Panc1 (cell line): ENCODE measurements at regions not wholly inside any gene's neighbourhood (a gene's known extent, or its start where the extent isn't known, plus 50 kb on each side); places are given as distances from the start of the nearest gene placed in this dataset.

Source experiments
- POLR2AphosphoS5 ChIP-seq: IDR thresholded peaks from 2 replicates; pipeline ENCODE4 v1.6.1; 2012; ENCODE audit warnings: mild to moderate bottlenecking, low read depth, low read length, moderate library complexity
- REST ChIP-seq, 2 experiments: IDR thresholded peaks; 2 replicates each; pipeline ENCODE4 v1.6.1; 2011 to 2012; ENCODE audit warnings: low read depth in 2 of 2, control low read depth in 1 of 2, low read length in 1 of 2, mild to moderate bottlenecking in 1 of 2, moderate library complexity in 1 of 2; ENCODE audit not compliant: insufficient read depth in 1 of 2
- SIN3A ChIP-seq: IDR thresholded peaks from 2 replicates; pipeline ENCODE4 v1.6.1; 2012; ENCODE audit warnings: low read depth, mild to moderate bottlenecking, low read length, moderate library complexity, borderline replicate concordance; ENCODE audit not compliant: insufficient read depth
- TCF7L2 ChIP-seq: IDR thresholded peaks from 2 replicates; pipeline ENCODE4 v1.6.1; 2011; ENCODE audit warnings: mild to moderate bottlenecking, low read depth, low read length, inconsistent platforms
- TF ChIP-seq, protein P1 (sequence below): fragments of 450-650 bp; IDR thresholded peaks from 2 replicates; pipeline ENCODE4 v1.5.1; 2017; ENCODE audit warnings: mild to moderate bottlenecking

DNA sequence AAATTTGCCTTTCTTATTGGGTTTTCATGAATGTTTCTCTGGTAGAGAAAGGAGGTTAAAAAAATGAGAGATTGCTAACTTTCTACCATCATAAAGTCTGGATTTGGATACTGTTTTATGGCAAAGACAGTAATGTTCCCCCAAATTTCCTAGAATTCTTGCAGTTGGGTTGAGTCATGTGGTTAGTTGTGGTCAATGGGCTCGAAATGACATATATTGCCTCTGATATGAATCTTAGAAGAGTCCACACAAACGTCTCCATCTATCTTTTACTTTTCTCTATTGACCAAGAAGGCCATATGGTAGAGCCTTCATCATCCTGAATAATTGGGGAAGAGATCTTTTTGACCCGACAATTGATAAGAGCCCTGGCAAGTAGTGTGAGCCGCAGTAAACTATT, 119.5 kb upstream of the PMCH start:
- TF ChIP-seq, protein P1, sequence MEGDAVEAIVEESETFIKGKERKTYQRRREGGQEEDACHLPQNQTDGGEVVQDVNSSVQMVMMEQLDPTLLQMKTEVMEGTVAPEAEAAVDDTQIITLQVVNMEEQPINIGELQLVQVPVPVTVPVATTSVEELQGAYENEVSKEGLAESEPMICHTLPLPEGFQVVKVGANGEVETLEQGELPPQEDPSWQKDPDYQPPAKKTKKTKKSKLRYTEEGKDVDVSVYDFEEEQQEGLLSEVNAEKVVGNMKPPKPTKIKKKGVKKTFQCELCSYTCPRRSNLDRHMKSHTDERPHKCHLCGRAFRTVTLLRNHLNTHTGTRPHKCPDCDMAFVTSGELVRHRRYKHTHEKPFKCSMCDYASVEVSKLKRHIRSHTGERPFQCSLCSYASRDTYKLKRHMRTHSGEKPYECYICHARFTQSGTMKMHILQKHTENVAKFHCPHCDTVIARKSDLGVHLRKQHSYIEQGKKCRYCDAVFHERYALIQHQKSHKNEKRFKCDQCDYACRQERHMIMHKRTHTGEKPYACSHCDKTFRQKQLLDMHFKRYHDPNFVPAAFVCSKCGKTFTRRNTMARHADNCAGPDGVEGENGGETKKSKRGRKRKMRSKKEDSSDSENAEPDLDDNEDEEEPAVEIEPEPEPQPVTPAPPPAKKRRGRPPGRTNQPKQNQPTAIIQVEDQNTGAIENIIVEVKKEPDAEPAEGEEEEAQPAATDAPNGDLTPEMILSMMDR: no peak
- TF ChIP-seq POLR2AphosphoS5 (no peak), TCF7L2 (no peak), REST (IDR thresholded peaks at IDR 0.05; ENCODE audit: insufficient read depth in 1 of 2, low read depth in 2 of 2, low read length in 1 of 2) (no peak), SIN3A (no peak)
